ENCODE measurements at regions not wholly inside any gene's neighbourhood (a gene's known extent, or its start where the extent isn't known, plus 50 kb on each side); places are given as distances from the start of the nearest gene placed in this dataset.
A peak's percentile ranks its signal among the peaks of the same experiment; 100 is the strongest.

DNA sequence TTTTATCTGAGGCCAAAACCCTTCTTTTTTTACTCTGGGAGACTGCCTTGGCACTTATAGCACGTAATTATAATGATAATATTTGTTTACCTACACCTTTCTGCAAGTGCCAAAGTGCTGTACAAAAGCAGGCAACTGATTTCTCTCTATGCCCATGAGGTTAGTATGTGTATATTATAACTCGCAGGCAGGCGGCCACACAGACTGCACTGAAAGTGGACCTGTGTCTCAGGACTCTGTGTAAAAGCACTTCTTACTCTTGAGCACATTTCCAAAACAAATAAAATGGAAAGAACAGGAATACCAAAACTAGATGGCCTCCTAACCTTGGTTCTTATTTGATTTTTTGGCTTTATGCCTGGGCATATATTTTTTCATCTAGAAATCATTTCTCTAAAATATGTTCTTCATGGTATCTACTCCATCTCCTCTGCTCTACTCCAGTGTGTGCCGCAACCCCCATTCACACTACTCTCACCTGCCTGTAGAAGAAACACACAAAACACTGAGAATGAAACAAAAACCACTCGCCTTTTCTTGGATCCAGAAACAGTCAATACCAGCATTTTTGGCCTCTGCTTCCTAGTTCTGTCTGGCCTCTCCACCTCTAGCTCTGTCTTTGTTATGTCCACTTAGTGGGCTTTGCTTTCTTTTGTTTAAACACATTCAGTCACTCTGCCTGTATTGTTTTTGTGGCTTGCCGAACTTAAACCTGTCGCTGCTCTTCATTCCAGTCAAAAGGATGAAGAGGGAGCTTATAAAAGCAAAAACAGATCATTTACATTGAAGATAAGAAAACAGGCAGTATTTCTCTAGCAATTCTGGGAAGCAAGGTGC lies 934.5 kb upstream of the TENM3 start:
- Histone ChIP-seq H3K4me3 (ENCODE audit: low read length) (peak overlapping the region; percentile 46), H2AFZ (ENCODE audit: low read length) (peak overlapping the region; percentile 93), H3K36me3 (replicated peaks; ENCODE audit: insufficient read depth, low read length) (no peaks in the 10 kb centered on the region), H3K79me2 (ENCODE audit: low read length) (no peaks in the 10 kb centered on the region), H3K4me1 (ENCODE audit: low read length) (peaks cover 9% of the 10 kb centered on the region; the same call in 1 of the 2 replicates), H4K20me1 (ENCODE audit: insufficient read depth, low read length) (no peaks in the 10 kb centered on the region), H3K9me3 (replicated peaks; ENCODE audit: insufficient read depth, low read length) (no peaks in the 10 kb centered on the region), H3F3A (ENCODE audit: insufficient read depth, low read length) (peaks cover 6% of the 10 kb centered on the region; the same call in 1 of the 2 replicates), H3K9me2 (replicated peaks; ENCODE audit: insufficient read depth, low read length) (no peaks in the 10 kb centered on the region), H3K27me3 (replicated peaks; ENCODE audit: insufficient read depth, low read length) (no peaks in the 10 kb centered on the region), H3K4me2 (ENCODE audit: low read depth, low read length) (peak overlapping the region; percentile 91), H3K9ac (ENCODE audit: low read length) (peak overlapping the region; percentile 27; the same call in 1 of the 2 replicates), H3K27ac (ENCODE audit: low read length) (peak overlapping the region; percentile 55; the same call in 1 of the 2 replicates)
- peak; percentile 66 for DNase-seq
- TF ChIP-seq EZH2 (optimal IDR thresholded peaks at IDR 0.05; ENCODE audit: low read depth, low read length) (no peak), EZH2phosphoT487 (IDR thresholded peaks at IDR 0.05; ENCODE audit: low read length) (no peak)
- TF ChIP-seq, protein P1, sequence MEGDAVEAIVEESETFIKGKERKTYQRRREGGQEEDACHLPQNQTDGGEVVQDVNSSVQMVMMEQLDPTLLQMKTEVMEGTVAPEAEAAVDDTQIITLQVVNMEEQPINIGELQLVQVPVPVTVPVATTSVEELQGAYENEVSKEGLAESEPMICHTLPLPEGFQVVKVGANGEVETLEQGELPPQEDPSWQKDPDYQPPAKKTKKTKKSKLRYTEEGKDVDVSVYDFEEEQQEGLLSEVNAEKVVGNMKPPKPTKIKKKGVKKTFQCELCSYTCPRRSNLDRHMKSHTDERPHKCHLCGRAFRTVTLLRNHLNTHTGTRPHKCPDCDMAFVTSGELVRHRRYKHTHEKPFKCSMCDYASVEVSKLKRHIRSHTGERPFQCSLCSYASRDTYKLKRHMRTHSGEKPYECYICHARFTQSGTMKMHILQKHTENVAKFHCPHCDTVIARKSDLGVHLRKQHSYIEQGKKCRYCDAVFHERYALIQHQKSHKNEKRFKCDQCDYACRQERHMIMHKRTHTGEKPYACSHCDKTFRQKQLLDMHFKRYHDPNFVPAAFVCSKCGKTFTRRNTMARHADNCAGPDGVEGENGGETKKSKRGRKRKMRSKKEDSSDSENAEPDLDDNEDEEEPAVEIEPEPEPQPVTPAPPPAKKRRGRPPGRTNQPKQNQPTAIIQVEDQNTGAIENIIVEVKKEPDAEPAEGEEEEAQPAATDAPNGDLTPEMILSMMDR (IDR thresholded peaks at IDR 0.05; ENCODE audit: low read length) = no peak

DNA sequence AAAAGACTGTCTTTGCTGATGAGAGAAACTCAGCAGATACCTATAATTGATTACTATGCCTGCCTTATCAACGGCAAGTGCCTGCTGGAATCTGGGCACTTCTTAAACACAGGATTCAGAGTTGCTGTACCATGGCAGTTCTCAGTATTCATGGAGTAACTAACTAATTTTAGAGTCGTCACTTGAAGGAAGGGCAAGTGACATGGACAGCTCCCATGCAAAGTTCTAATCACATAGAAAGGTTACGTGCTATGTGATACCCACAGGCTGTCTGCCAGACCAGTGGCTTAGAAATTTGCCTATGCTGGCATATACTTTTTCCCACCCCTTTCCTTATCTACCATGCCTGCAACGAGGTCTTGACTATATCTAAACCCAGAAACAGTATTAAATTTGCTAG lies 931.1 kb upstream of the TENM3 start:
- no peak for DNase-seq
- Histone ChIP-seq H3F3A (ENCODE audit: insufficient read depth, low read length) (peaks cover 6% of the 10 kb centered on the region; the same call in 1 of the 2 replicates), H3K9me3 (replicated peaks; ENCODE audit: insufficient read depth, low read length) (no peaks in the 10 kb centered on the region), H3K27ac (ENCODE audit: low read length) (no peak overlapping the region), H3K4me1 (ENCODE audit: low read length) (peaks cover 9% of the 10 kb centered on the region; the same call in 1 of the 2 replicates), H3K9me2 (replicated peaks; ENCODE audit: insufficient read depth, low read length) (no peaks in the 10 kb centered on the region), H3K4me2 (ENCODE audit: low read depth, low read length) (no peak overlapping the region), H3K4me3 (ENCODE audit: low read length) (no peak overlapping the region), H3K27me3 (replicated peaks; ENCODE audit: insufficient read depth, low read length) (no peaks in the 10 kb centered on the region), H3K79me2 (ENCODE audit: low read length) (no peaks in the 10 kb centered on the region), H4K20me1 (ENCODE audit: insufficient read depth, low read length) (no peaks in the 10 kb centered on the region), H3K36me3 (replicated peaks; ENCODE audit: insufficient read depth, low read length) (no peaks in the 10 kb centered on the region), H3K9ac (ENCODE audit: low read length) (no peak overlapping the region), H2AFZ (ENCODE audit: low read length) (no peak overlapping the region)
- TF ChIP-seq EZH2 (optimal IDR thresholded peaks at IDR 0.05; ENCODE audit: low read depth, low read length) = no peak
- TF ChIP-seq, protein P1 (IDR thresholded peaks at IDR 0.05; ENCODE audit: low read length) = no peak
- no peak for TF ChIP-seq EZH2phosphoT487 (IDR thresholded peaks at IDR 0.05; ENCODE audit: low read length)

DNA sequence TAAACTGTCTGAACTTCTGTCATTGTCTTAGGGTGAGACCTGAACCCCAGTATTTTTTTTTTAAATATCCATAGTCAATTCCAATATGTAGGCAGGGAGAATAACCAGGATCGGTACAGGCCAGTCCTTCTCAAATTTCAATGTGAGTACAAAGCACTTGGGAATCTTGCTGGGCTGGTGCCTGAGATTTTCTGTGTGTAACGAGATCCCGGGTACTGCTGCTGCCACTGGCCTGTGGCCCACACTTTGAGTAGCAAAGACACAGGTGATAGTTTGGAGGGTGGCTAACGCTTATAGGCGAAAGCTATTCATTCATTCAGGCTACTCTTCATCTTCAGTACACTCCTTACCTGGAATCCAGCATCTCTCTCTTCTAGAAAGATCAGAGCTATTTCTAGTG lies 923.6 kb upstream of the TENM3 start:
- Histone ChIP-seq H3K27ac (ENCODE audit: low read length) (no peak overlapping the region), H3K9me2 (replicated peaks; ENCODE audit: insufficient read depth, low read length) (no peaks in the 10 kb centered on the region), H4K20me1 (ENCODE audit: insufficient read depth, low read length) (no peaks in the 10 kb centered on the region), H3K79me2 (ENCODE audit: low read length) (no peaks in the 10 kb centered on the region), H3F3A (ENCODE audit: insufficient read depth, low read length) (no peaks in the 10 kb centered on the region), H3K9ac (ENCODE audit: low read length) (no peak overlapping the region), H3K4me3 (ENCODE audit: low read length) (no peak overlapping the region), H3K9me3 (replicated peaks; ENCODE audit: insufficient read depth, low read length) (no peaks in the 10 kb centered on the region), H2AFZ (ENCODE audit: low read length) (no peak overlapping the region), H3K4me2 (ENCODE audit: low read depth, low read length) (no peak overlapping the region), H3K4me1 (ENCODE audit: low read length) (peaks cover 22% of the 10 kb centered on the region), H3K36me3 (replicated peaks; ENCODE audit: insufficient read depth, low read length) (no peaks in the 10 kb centered on the region), H3K27me3 (replicated peaks; ENCODE audit: insufficient read depth, low read length) (no peaks in the 10 kb centered on the region)
- DNase-seq = no peak
- TF ChIP-seq EZH2 (optimal IDR thresholded peaks at IDR 0.05; ENCODE audit: low read depth, low read length) = no peak
- TF ChIP-seq, protein P1 (IDR thresholded peaks at IDR 0.05; ENCODE audit: low read length) = no peak
- TF ChIP-seq EZH2phosphoT487 (IDR thresholded peaks at IDR 0.05; ENCODE audit: low read length) = no peak

Data from MM.1S (cell line).